Jurkat, Clone E6-1 (cell line): ENCODE measurements at regions not wholly inside any gene's neighbourhood (a gene's known extent, or its start where the extent isn't known, plus 50 kb on each side); places are given as distances from the start of the nearest gene placed in this dataset.
"Not testable (repeated sequence)": the region's sequence is repeated elsewhere in the genome, so short reads cannot be mapped to it uniquely, and the experiment has no call there.

Experiments
- DNase-seq: peaks from one replicate; pipeline ENCODE4 v3.0.0-alpha.2; 2011; ENCODE audit warnings: low read depth, low spot score
- H3K4me3 ChIP-seq: 2 replicates; pipeline ENCODE4 v1.5.1; 2011; ENCODE audit warnings: mild to moderate bottlenecking, low read length, control low read depth, moderate library complexity

GRCh38 chr17:31600144-31600543, 208.7 kb downstream of the RAB11FIP4 start:
- H3K4me3 ChIP-seq, DNase-seq: not testable (repeated sequence)

- no peak overlapping the region for H3K4me3 ChIP-seq
- DNase-seq, result no peak
These were observed 207.6 kb downstream of the RAB11FIP4 start for GRCh38 chr17:31598921-31599571.

- H3K4me3 ChIP-seq, result no peak overlapping the region
- DNase-seq, result no peak
These were observed 206.9 kb downstream of the RAB11FIP4 start for GRCh38 chr17:31598399-31598782.

- H3K4me3 ChIP-seq, result no peak overlapping the region
- DNase-seq, result no peak
These were observed 206.3 kb downstream of the RAB11FIP4 start for GRCh38 chr17:31597646-31598398.

GRCh38 chr17:31596382-31597323, 205.2 kb downstream of the RAB11FIP4 start:
- no peak overlapping the region for H3K4me3 ChIP-seq
- DNase-seq, result no peak

GRCh38 chr17:31595666-31596381, 204.3 kb downstream of the RAB11FIP4 start:
- no peak for DNase-seq
- H3K4me3 ChIP-seq, result no peak overlapping the region

GRCh38 chr17:31595076-31595475, 203.6 kb downstream of the RAB11FIP4 start:
- no peak overlapping the region for H3K4me3 ChIP-seq
- DNase-seq, result no peak

- no peak for DNase-seq
- no peak overlapping the region for H3K4me3 ChIP-seq
These were observed 202.9 kb downstream of the RAB11FIP4 start for GRCh38 chr17:31594416-31594815.

GRCh38 chr17:31593806-31594205, 202.3 kb downstream of the RAB11FIP4 start:
- no peak for DNase-seq

GRCh38 chr17:31591924-31592323, 200.4 kb downstream of the RAB11FIP4 start:
- no peak for DNase-seq
- no peak overlapping the region for H3K4me3 ChIP-seq

More at GRCh38 chr17:31593806-31594205, 202.3 kb downstream of the RAB11FIP4 start:
- no peak overlapping the region for H3K4me3 ChIP-seq

- no peak for DNase-seq
- H3K4me3 ChIP-seq, result no peak overlapping the region
These were observed 197.0 kb downstream of the RAB11FIP4 start for GRCh38 chr17:31588512-31588911.

- H3K4me3 ChIP-seq, result no peak overlapping the region
These were observed 196.6 kb downstream of the RAB11FIP4 start for GRCh38 chr17:31588034-31588433.

More at GRCh38 chr17:31588034-31588433, 196.6 kb downstream of the RAB11FIP4 start:
- no peak for DNase-seq
